H1 (cell line): ENCODE measurements at regions not wholly inside any gene's neighbourhood (a gene's known extent, or its start where the extent isn't known, plus 50 kb on each side); places are given as distances from the start of the nearest gene placed in this dataset.

ENCODE experiments used
- CTCF ChIA-PET: fragments of 300-600 bp; sonication (Branson Sonifier 250); formaldehyde crosslinking; loops from one replicate; lab custom pipeline; 2021; ENCODE audit not compliant: partially characterized antibody; lab: Charles Lee
- POLR2A ChIA-PET: fragments of 300-600 bp; sonication (Branson Sonifier 250); formaldehyde crosslinking; loops from one replicate; lab custom pipeline; 2021; ENCODE audit warnings: inconsistent platforms; ENCODE audit not compliant: partially characterized antibody; lab: Charles Lee
- DNase-seq, 2 experiments: peaks; one replicate each; pipeline versions ENCODE4 v3.0.0 to v3.0.0-alpha.2; 2010 to 2022; ENCODE audit warnings: low spot score in 2 of 2, low read depth in 1 of 2, mixed read lengths in 1 of 2
- FAIRE-seq: peaks from 2 replicates; lab custom pipeline; 2011; peaks lifted over from hg19 to GRCh38; lab: Jason Lieb, UNC
- H2AFZ ChIP-seq: 2 replicates; pipeline ENCODE4 v1.8.1; 2012; ENCODE audit warnings: low read length, inconsistent platforms
- H2AK5ac ChIP-seq: 2 replicates; pipeline ENCODE4 v1.6.1; 2013; ENCODE audit warnings: low read depth, low read length
- H2BK120ac ChIP-seq: replicated peaks from 2 replicates; pipeline ENCODE3; 2013; ENCODE audit warnings: low read depth, low read length, inconsistent platforms
- H2BK12ac ChIP-seq: 2 replicates; pipeline ENCODE4 v1.6.1; 2013; ENCODE audit warnings: low read depth, low read length
- H2BK15ac ChIP-seq: 2 replicates; pipeline ENCODE4 v1.6.1; 2013; ENCODE audit warnings: low read length
- H2BK20ac ChIP-seq: 2 replicates; pipeline ENCODE4 v1.6.1; 2013; ENCODE audit warnings: low read length
- H2BK5ac ChIP-seq: 2 replicates; pipeline ENCODE4 v1.6.1; 2013; ENCODE audit warnings: low read depth, low read length
- H3K14ac ChIP-seq: 2 replicates; pipeline ENCODE4 v1.6.1; 2013; ENCODE audit warnings: inconsistent platforms; ENCODE audit not compliant: insufficient read length
- H3K18ac ChIP-seq: 2 replicates; pipeline ENCODE4 v1.6.1; 2013; ENCODE audit warnings: low read length; ENCODE audit errors: extremely low read depth
- H3K23ac ChIP-seq: 2 replicates; pipeline ENCODE4 v1.6.1; 2013; ENCODE audit warnings: inconsistent platforms; ENCODE audit not compliant: insufficient read length
- H3K23me2 ChIP-seq: 2 replicates; pipeline ENCODE4 v1.6.1; 2013; ENCODE audit warnings: low read depth, low read length
- H3K27ac ChIP-seq: 2 replicates; pipeline ENCODE4 v1.6.1; 2011; ENCODE audit warnings: low read depth, low read length, inconsistent platforms
- H3K27me3 ChIP-seq, 4 experiments: replicated peaks in 1 of 4; 1 replicate in 1 of 4; 2 replicates in 3 of 4; pipeline versions ENCODE4 v1.6.1 to v1.8.1; 2011 to 2013; ENCODE audit warnings: low read length in 3 of 4, mild to moderate bottlenecking in 3 of 4, inconsistent platforms in 2 of 4, mixed read lengths in 2 of 4, moderate library complexity in 1 of 4; ENCODE audit not compliant: control insufficient read depth in 3 of 4, insufficient read depth in 3 of 4; ENCODE audit errors: extremely low read depth in 1 of 4
- H3K36me3 ChIP-seq, 4 experiments: 2 replicates each; pipeline versions ENCODE4 v1.6.1 to v1.8.1; 2011 to 2013; ENCODE audit warnings: mild to moderate bottlenecking in 4 of 4, low read length in 3 of 4, moderate library complexity in 2 of 4, control low read depth in 1 of 4, inconsistent platforms in 1 of 4; ENCODE audit not compliant: insufficient read depth in 4 of 4, control insufficient read depth in 2 of 4
- H3K4ac ChIP-seq: replicated peaks from 2 replicates; pipeline ENCODE3; 2013; ENCODE audit warnings: low read length, low read depth, mixed read lengths, inconsistent platforms; ENCODE audit not compliant: insufficient read length
- H3K4me1 ChIP-seq, 4 experiments: replicated peaks in 1 of 4; 1 replicate in 1 of 4; 2 replicates in 3 of 4; pipeline versions ENCODE4 v1.6.1 to v1.8.1; 2011 to 2013; ENCODE audit warnings: low read length in 3 of 4, inconsistent platforms in 2 of 4, mixed read lengths in 1 of 4; ENCODE audit not compliant: insufficient read depth in 4 of 4, control insufficient read depth in 3 of 4
- H3K4me2 ChIP-seq, 2 experiments: 2 replicates each; pipeline versions ENCODE4 v1.6.1 to v1.8.1; 2011 to 2013; ENCODE audit warnings: low read depth in 2 of 2, low read length in 2 of 2, control low read depth in 1 of 2, inconsistent platforms in 1 of 2, mild to moderate bottlenecking in 1 of 2; ENCODE audit not compliant: insufficient read depth in 1 of 2
- H3K4me3 ChIP-seq, 4 experiments: fragments of 200-600, 300-600 bp in 1 of 4; sonication (generic), shearing (Covaris generic), sonication (Bioruptor Twin) in 1 of 4; 2 replicates each; pipeline versions ENCODE4 v1.5.1 to v1.8.1; 2011 to 2016; ENCODE audit warnings: low read length in 4 of 4, low read depth in 3 of 4, control low read depth in 2 of 4, inconsistent platforms in 2 of 4, mild to moderate bottlenecking in 2 of 4, mixed read lengths in 1 of 4, moderate library complexity in 1 of 4; ENCODE audit not compliant: insufficient read depth in 2 of 4; ENCODE audit errors: extremely low read depth in 1 of 4
- H3K56ac ChIP-seq: replicated peaks from 2 replicates; pipeline ENCODE3; 2013; ENCODE audit warnings: low read depth, mild to moderate bottlenecking, mixed read lengths, low read length, inconsistent platforms; ENCODE audit not compliant: insufficient read length
- H3K79me1 ChIP-seq: 2 replicates; pipeline ENCODE4 v1.6.1; 2013; ENCODE audit warnings: low read depth, low read length, control low read depth
- H3K79me2 ChIP-seq, 2 experiments: 2 replicates each; pipeline versions ENCODE4 v1.6.1 to v1.8.1; 2012 to 2013; ENCODE audit warnings: low read length in 2 of 2, mild to moderate bottlenecking in 2 of 2, inconsistent platforms in 1 of 2; ENCODE audit not compliant: insufficient read depth in 2 of 2, control insufficient read depth in 1 of 2
- H3K9ac ChIP-seq, 4 experiments: replicated peaks in 1 of 4; 1 replicate in 1 of 4; 2 replicates in 3 of 4; pipeline versions ENCODE4 v1.6.1 to v1.8.1; 2011 to 2013; ENCODE audit warnings: low read depth in 3 of 4, low read length in 3 of 4, control low read depth in 2 of 4, mild to moderate bottlenecking in 2 of 4, moderate library complexity in 2 of 4, inconsistent platforms in 1 of 4; ENCODE audit errors: extremely low read depth in 1 of 4
- H3K9me3 ChIP-seq, 2 experiments: 2 replicates each; pipeline versions ENCODE4 v1.6.1 to v1.8.1; 2012 to 2013; ENCODE audit warnings: mild to moderate bottlenecking in 2 of 2, moderate library complexity in 2 of 2, control low read depth in 1 of 2, inconsistent platforms in 1 of 2, low read depth in 1 of 2, low read length in 1 of 2, mixed read lengths in 1 of 2; ENCODE audit not compliant: insufficient read depth in 2 of 2
- H4K20me1 ChIP-seq, 2 experiments: replicated peaks in 1 of 2; 2 replicates each; pipeline versions ENCODE3 to v1.8.1; 2011 to 2013; ENCODE audit warnings: inconsistent platforms in 2 of 2, low read length in 2 of 2, mild to moderate bottlenecking in 1 of 2; ENCODE audit not compliant: insufficient read depth in 2 of 2, control insufficient read depth in 1 of 2
- H4K5ac ChIP-seq: 2 replicates; pipeline ENCODE4 v1.6.1; 2013; ENCODE audit warnings: low read length, low read depth, mixed read lengths, inconsistent platforms; ENCODE audit not compliant: insufficient read length
- H4K8ac ChIP-seq: 2 replicates; pipeline ENCODE4 v1.8.0; 2013; ENCODE audit warnings: mild to moderate bottlenecking, moderate library complexity, low read length, inconsistent platforms; ENCODE audit not compliant: insufficient read depth; ENCODE audit errors: extremely low read depth
- H4K91ac ChIP-seq: replicated peaks from 2 replicates; pipeline ENCODE3; 2013; ENCODE audit warnings: low read length, mixed read lengths, inconsistent platforms; ENCODE audit not compliant: insufficient read length
- BRCA1 ChIP-seq: IDR thresholded peaks from 2 replicates; pipeline ENCODE4 v1.6.1; 2012; ENCODE audit warnings: low read depth, low read length, improper control_type of control experiment
- FOSL1 ChIP-seq: IDR thresholded peaks from 2 replicates; pipeline ENCODE4 v1.6.1; 2011; ENCODE audit warnings: mild to moderate bottlenecking, low read depth, low read length, moderate library complexity; ENCODE audit not compliant: insufficient read depth
- GTF2F1 ChIP-seq: IDR thresholded peaks from 2 replicates; pipeline ENCODE4 v1.6.1; 2012; ENCODE audit warnings: low read depth, low read length, improper control_type of control experiment, borderline replicate concordance
- RFX5 ChIP-seq: IDR thresholded peaks from 2 replicates; pipeline ENCODE4 v1.6.1; 2011; ENCODE audit warnings: low read depth, low read length, improper control_type of control experiment, borderline replicate concordance
- SP1 ChIP-seq: IDR thresholded peaks from 2 replicates; pipeline ENCODE4 v1.6.1; 2011; ENCODE audit warnings: low read depth, low read length
- SP4 ChIP-seq: IDR thresholded peaks from 2 replicates; pipeline ENCODE4 v1.6.1; 2012; ENCODE audit warnings: low read length, inconsistent platforms
- TAF7 ChIP-seq: optimal IDR thresholded peaks from 2 replicates; pipeline ENCODE3; 2011; ENCODE audit warnings: low read depth, mild to moderate bottlenecking, inconsistent platforms, low read length, moderate library complexity, borderline replicate concordance
- WGBS, 2 experiments: shearing (Covaris generic) in 1 of 2; methylation state at CpG; one replicate each; pipeline versions ENCODE4 v1.1.6 to v1.1.7; 2013 to 2015; ENCODE audit warnings: low lambda C conversion rate in 2 of 2, mixed read lengths in 2 of 2, inconsistent platforms in 1 of 2, low coverage in 1 of 2, missing lambda C conversion rate in 1 of 2; ENCODE audit not compliant: insufficient replicate concordance in 2 of 2, insufficient coverage in 1 of 2, insufficient read length in 1 of 2; ENCODE audit errors: extremely low coverage in 1 of 2, missing lambda C conversion rate in 1 of 2; 5-methylcytosine and 5-hydroxymethylcytosine counted together
- TF ChIP-seq, protein P1 (sequence below): IDR thresholded peaks from 2 replicates; pipeline ENCODE4 v1.6.1; 2011; ENCODE audit warnings: low read depth, mild to moderate bottlenecking, low read length; ENCODE audit not compliant: insufficient read depth

DNA sequence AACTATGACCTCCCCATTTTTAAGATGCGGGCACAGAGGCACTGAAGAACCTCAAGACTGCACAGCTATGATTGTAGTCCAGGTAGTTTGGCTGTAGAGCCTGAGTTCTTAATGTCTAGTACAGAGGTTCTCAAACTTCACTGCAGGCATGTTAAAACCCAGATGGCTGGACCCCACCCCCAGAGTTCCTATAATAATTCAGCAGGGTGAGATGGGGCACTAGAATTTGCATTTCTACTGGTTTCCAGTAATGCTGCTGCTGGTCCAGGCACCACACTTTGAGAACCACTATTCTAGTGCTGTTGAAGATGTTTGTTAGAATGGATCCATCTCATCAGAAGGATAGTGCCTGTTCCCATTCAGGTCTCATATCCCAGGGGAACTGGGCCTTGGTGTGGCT is 274.9 kb downstream of the ABHD5 start:
- no peak overlapping the region for H3K4ac ChIP-seq
- H2AFZ ChIP-seq: no peak overlapping the region
- ChIA-PET CTCF (no interaction called here), POLR2A (no interaction called here)
- no peak overlapping the region for H2BK120ac ChIP-seq
- no peaks in the 10 kb centered on the region for H3K9me3 ChIP-seq
- WGBS, 2 experiments: 71% methylated on average over 1 of the region's 1 CpG; no CpG with 5 or more reads in 1 of the 2 experiments
- H3K36me3 ChIP-seq: no peaks in the 10 kb centered on the region
- TF ChIP-seq SP4 (no peak), GTF2F1 (no peak), FOSL1 (no peak), RFX5 (no peak), SP1 (no peak), BRCA1 (no peak), TAF7 (no peak)
- TF ChIP-seq, protein P1, sequence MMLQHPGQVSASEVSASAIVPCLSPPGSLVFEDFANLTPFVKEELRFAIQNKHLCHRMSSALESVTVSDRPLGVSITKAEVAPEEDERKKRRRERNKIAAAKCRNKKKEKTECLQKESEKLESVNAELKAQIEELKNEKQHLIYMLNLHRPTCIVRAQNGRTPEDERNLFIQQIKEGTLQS: no peak
- peak overlapping the region; percentile 22 for H4K91ac ChIP-seq
- H3K56ac ChIP-seq: no peak overlapping the region
- no peak overlapping the region for H2BK5ac ChIP-seq
- H2AK5ac ChIP-seq: no peak overlapping the region
- no peak overlapping the region for H3K4me2 ChIP-seq
- no peaks in the 10 kb centered on the region; the same call in 1 of the 2 replicates for H3K23me2 ChIP-seq
- no peaks in the 10 kb centered on the region for H3K79me2 ChIP-seq
- H3K23ac ChIP-seq: no peak overlapping the region
- DNase-seq: no peak
- no peak overlapping the region for H3K4me3 ChIP-seq
- H3K27ac ChIP-seq: no peak overlapping the region
- H4K8ac ChIP-seq: no peak overlapping the region
- H4K20me1 ChIP-seq: no peaks in the 10 kb centered on the region
- FAIRE-seq: no peak
- H3K27me3 ChIP-seq: no peaks in the 10 kb centered on the region
- no peak overlapping the region for H2BK15ac ChIP-seq
- H3K14ac ChIP-seq: no peak overlapping the region
- H4K5ac ChIP-seq: no peak overlapping the region
- no peak overlapping the region for H2BK20ac ChIP-seq
- no peak overlapping the region for H3K18ac ChIP-seq
- H3K9ac ChIP-seq: no peak overlapping the region
- H3K4me1 ChIP-seq: peaks cover 8 to 24% (median 22%) of the 10 kb centered on the region in 4 experiments; a peak in 5 of 7 replicates
- no peaks in the 10 kb centered on the region for H3K79me1 ChIP-seq
- H2BK12ac ChIP-seq: no peak overlapping the region
